ENCODE measurements at regions not wholly inside any gene's neighbourhood (a gene's known extent, or its start where the extent isn't known, plus 50 kb on each side); places are given as distances from the start of the nearest gene placed in this dataset.

DNA sequence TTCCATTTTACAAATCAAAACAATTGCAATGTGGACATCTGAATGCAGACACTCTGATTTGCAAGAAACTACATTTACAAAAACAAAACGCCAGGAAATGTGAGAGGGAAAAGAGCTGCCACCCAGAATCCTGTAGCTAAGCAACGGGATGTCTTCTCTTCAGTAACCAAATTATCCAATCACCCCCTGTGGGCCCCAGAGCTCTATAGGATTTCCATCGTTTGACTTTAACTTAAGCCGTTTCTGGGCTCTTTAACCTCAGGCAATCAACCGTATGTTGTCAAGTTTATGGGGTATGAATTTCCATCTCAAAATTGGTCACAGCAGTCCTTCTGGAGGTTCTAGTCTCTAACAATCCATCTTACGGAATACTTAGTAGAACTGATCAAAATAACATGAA is 240.5 kb downstream of the ETV1 start:
- TF ChIP-seq, protein P1, sequence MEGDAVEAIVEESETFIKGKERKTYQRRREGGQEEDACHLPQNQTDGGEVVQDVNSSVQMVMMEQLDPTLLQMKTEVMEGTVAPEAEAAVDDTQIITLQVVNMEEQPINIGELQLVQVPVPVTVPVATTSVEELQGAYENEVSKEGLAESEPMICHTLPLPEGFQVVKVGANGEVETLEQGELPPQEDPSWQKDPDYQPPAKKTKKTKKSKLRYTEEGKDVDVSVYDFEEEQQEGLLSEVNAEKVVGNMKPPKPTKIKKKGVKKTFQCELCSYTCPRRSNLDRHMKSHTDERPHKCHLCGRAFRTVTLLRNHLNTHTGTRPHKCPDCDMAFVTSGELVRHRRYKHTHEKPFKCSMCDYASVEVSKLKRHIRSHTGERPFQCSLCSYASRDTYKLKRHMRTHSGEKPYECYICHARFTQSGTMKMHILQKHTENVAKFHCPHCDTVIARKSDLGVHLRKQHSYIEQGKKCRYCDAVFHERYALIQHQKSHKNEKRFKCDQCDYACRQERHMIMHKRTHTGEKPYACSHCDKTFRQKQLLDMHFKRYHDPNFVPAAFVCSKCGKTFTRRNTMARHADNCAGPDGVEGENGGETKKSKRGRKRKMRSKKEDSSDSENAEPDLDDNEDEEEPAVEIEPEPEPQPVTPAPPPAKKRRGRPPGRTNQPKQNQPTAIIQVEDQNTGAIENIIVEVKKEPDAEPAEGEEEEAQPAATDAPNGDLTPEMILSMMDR (IDR thresholded peaks at IDR 0.05; ENCODE audit: low read depth, low read length, poor library complexity, severe bottlenecking) = no peak
- no peak for TF ChIP-seq EZH2phosphoT487 (IDR thresholded peaks at IDR 0.05; ENCODE audit: borderline replicate concordance, low read length)

Measured in DOHH2 (cell line).